ENCODE measurements at regions not wholly inside any gene's neighbourhood (a gene's known extent, or its start where the extent isn't known, plus 50 kb on each side); places are given as distances from the start of the nearest gene placed in this dataset.

DNA sequence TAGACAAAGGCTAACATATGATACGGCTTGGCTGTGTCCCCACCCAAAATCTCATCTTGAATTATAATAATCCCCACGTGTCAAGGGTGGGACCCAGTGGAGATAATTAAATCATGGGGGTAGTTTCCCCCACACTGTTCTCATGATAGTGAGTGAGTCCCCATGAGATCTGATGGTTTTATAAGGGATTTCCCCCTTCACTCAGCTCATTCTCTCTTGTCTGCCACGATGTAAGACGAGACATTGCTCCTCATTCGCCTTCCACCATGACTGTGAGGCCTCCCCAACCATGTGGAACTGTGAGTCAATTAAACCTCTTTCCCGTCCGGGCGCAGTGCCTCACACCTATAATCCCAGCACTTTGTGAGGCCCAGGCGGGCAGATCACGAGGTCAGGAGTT is 143.5 kb downstream of the RXFP2 start:
- no peak for TF ChIP-seq CTCF (IDR thresholded peaks at IDR 0.05)
- TF ChIP-seq POLR2A (IDR thresholded peaks at IDR 0.05), result no peak

Data from lower leg skin (tissue), 3 donors.